ENCODE measurements at regions not wholly inside any gene's neighbourhood (a gene's known extent, or its start where the extent isn't known, plus 50 kb on each side); places are given as distances from the start of the nearest gene placed in this dataset.

GRCh38 chr13:24087605-24088225, 72.8 kb upstream of the SPATA13 start:
- Histone ChIP-seq H3K4me3 (no peak overlapping the region), H3K27ac (no peak overlapping the region)
- DNase-seq (ENCODE audit: low spot score): no peak
- no peak for TF ChIP-seq CTCF (IDR thresholded peaks at IDR 0.05)

- H3K27ac ChIP-seq: no peak overlapping the region
- H3K4me3 ChIP-seq: no peak overlapping the region
- DNase-seq (ENCODE audit: low spot score): no peak
- no peak for TF ChIP-seq CTCF (IDR thresholded peaks at IDR 0.05)
These were observed 70.5 kb upstream of the SPATA13 start for GRCh38 chr13:24090049-24090448.

- no peak for DNase-seq (ENCODE audit: low spot score)
- no peak for TF ChIP-seq CTCF (IDR thresholded peaks at IDR 0.05)
- no peak overlapping the region for H3K4me3 ChIP-seq
- no peak overlapping the region for H3K27ac ChIP-seq
These were observed 69.4 kb upstream of the SPATA13 start for GRCh38 chr13:24091080-24091479.

- no peak for DNase-seq (ENCODE audit: low spot score)
- no peak overlapping the region for H3K4me3 ChIP-seq
- TF ChIP-seq CTCF (IDR thresholded peaks at IDR 0.05): no peak
- H3K27ac ChIP-seq: no peak overlapping the region
These were observed 68.4 kb upstream of the SPATA13 start for GRCh38 chr13:24092108-24092507.

GRCh38 chr13:24093047-24093446, 67.5 kb upstream of the SPATA13 start:
- DNase-seq (ENCODE audit: low spot score): no peak
- no peak for TF ChIP-seq CTCF (IDR thresholded peaks at IDR 0.05)
- no peak overlapping the region for H3K27ac ChIP-seq
- H3K4me3 ChIP-seq: no peak overlapping the region

- Histone ChIP-seq H3K27ac (no peak overlapping the region), H3K4me3 (no peak overlapping the region)
- no peak for DNase-seq (ENCODE audit: low spot score)
- TF ChIP-seq CTCF (IDR thresholded peaks at IDR 0.05): no peak
These were observed 63.9 kb upstream of the SPATA13 start for GRCh38 chr13:24096659-24097058.

GRCh38 chr13:24097064-24097463, 63.5 kb upstream of the SPATA13 start:
- DNase-seq (ENCODE audit: low spot score): no peak
- no peak for TF ChIP-seq CTCF (IDR thresholded peaks at IDR 0.05)

More at GRCh38 chr13:24097064-24097463, 63.5 kb upstream of the SPATA13 start:
- no peak overlapping the region for H3K4me3 ChIP-seq
- H3K27ac ChIP-seq: no peak overlapping the region
